ENCODE measurements at regions not wholly inside any gene's neighbourhood (a gene's known extent, or its start where the extent isn't known, plus 50 kb on each side); places are given as distances from the start of the nearest gene placed in this dataset.

DNA sequence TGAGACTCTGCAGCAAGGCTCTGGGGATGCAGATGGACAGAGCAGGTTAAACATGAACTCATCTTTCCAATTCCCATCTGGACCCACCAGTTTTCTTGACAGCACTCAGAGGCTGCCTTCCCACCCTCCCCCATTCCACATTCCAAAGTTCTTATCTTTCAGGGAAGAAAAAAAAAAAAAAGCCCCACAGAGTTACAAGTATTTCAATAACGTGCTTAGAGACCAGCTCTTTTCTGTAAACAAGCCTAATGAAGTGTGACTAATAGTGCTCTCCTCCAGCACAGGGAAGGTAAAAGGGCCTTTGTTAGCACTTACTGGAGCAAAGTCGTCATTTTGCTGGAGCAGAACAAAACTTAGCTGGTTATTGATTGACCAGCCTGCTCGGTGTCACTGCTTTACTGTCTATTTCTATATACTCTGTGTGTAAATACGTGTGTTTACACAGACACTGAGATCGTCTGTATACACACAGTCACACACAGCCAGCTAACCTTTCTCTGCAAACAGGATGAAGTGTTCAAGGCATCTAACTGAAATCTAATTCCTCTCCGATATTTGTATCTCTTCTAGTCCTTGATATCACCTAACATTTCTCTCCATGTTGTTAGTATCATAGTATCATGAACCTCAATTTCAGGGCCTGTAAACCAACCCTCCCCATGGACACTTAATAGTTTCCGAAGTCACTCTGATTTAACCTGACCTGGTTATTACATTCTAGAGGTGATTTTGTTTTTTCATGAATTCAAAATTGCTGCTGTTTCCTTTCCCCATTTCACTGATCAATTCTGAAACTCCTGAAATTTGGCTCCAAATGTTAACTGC is 84.9 kb downstream of the ZNF608 start (continued):
- TF ChIP-seq, protein P1, sequence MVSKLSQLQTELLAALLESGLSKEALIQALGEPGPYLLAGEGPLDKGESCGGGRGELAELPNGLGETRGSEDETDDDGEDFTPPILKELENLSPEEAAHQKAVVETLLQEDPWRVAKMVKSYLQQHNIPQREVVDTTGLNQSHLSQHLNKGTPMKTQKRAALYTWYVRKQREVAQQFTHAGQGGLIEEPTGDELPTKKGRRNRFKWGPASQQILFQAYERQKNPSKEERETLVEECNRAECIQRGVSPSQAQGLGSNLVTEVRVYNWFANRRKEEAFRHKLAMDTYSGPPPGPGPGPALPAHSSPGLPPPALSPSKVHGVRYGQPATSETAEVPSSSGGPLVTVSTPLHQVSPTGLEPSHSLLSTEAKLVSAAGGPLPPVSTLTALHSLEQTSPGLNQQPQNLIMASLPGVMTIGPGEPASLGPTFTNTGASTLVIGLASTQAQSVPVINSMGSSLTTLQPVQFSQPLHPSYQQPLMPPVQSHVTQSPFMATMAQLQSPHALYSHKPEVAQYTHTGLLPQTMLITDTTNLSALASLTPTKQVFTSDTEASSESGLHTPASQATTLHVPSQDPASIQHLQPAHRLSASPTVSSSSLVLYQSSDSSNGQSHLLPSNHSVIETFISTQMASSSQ (IDR thresholded peaks at IDR 0.05; ENCODE audit: low read depth), result peak; percentile 99
- TF ChIP-seq, protein P1 (CRISPR knock-in tag; IDR thresholded peaks at IDR 0.05; ENCODE audit: borderline replicate concordance), result peak; percentile 100
- TF ChIP-seq, protein P2, sequence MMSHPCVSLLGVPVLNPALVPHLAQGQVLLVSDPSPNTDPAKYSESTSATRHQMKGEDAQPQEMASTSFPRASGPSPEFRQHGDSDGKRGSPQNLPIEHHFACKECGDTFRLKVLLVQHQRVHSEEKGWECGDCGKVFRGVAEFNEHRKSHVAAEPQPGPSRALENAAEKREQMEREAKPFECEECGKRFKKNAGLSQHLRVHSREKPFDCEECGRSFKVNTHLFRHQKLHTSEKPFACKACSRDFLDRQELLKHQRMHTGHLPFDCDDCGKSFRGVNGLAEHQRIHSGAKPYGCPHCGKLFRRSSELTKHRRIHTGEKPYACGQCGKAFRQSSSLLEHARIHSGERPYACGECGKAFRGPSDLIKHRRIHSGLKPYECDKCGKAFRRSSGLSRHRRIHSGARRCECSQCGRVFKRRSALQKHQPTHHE (CRISPR knock-in tag; IDR thresholded peaks at IDR 0.05; ENCODE audit: borderline replicate concordance), result peak; percentile 53; the same call in 1 of the 2 replicates
- TF ChIP-seq RFX3 (CRISPR knock-in tag; IDR thresholded peaks at IDR 0.05), result peak; percentile 35; the same call in 1 of the 2 replicates
- TF ChIP-seq ZFP1 (CRISPR knock-in tag; IDR thresholded peaks at IDR 0.05), result 0 out of 2 replicates have a peak, but pooled peaks have one; percentile 20
- 0 out of 2 replicates have a peak, but pooled peaks have one; percentile 38 for TF ChIP-seq ESRRA (CRISPR knock-in tag; IDR thresholded peaks at IDR 0.05; ENCODE audit: low read depth)
- TF ChIP-seq BRCA1 (CRISPR knock-in tag; IDR thresholded peaks at IDR 0.05), result peak; percentile 64; the same call in 1 of the 2 replicates
- TF ChIP-seq KAT8 (CRISPR knock-in tag; IDR thresholded peaks at IDR 0.05), result peak; percentile 70
- peak in 1 of 2 experiments; percentile 58; a peak in 2 of 4 replicates for TF ChIP-seq KLF16 (CRISPR knock-in tag; IDR thresholded peaks at IDR 0.05)
- no peak for TF ChIP-seq MAZ (IDR thresholded peaks at IDR 0.05; ENCODE audit: borderline replicate concordance, low read depth, low read length)
- 0 out of 2 replicates have a peak, but pooled peaks have one; percentile 41 for TF ChIP-seq MAZ (CRISPR knock-in tag; IDR thresholded peaks at IDR 0.05; ENCODE audit: low read depth)
- no peak for TF ChIP-seq AKAP8 (CRISPR knock-in tag; IDR thresholded peaks at IDR 0.05)
- TF ChIP-seq RXRB (CRISPR knock-in tag; IDR thresholded peaks at IDR 0.05; ENCODE audit: borderline replicate concordance), result peak; percentile 94
- TF ChIP-seq DNMT3B (CRISPR knock-in tag; conservative IDR thresholded peaks at IDR 0.05), result peak; percentile 90
- peak; percentile 52; the same call in 1 of the 2 replicates for TF ChIP-seq PRMT3 (CRISPR knock-in tag; IDR thresholded peaks at IDR 0.05; ENCODE audit: borderline replicate concordance, low read depth)
- TF ChIP-seq FOXC1 (CRISPR knock-in tag; IDR thresholded peaks at IDR 0.05; ENCODE audit: borderline replicate concordance), result no peak
- peak; percentile 59; the same call in 1 of the 2 replicates for TF ChIP-seq ZSCAN9 (CRISPR knock-in tag; IDR thresholded peaks at IDR 0.05; ENCODE audit: borderline replicate concordance)
- TF ChIP-seq SUZ12 (IDR thresholded peaks at IDR 0.05; ENCODE audit: low read depth, low read length), result no peak
- TF ChIP-seq FOXA1 (IDR thresholded peaks at IDR 0.05), result peak; percentile 99
- peak; percentile 100 for TF ChIP-seq FOXA1 (CRISPR knock-in tag; IDR thresholded peaks at IDR 0.05)
- TF ChIP-seq NR2F2 (IDR thresholded peaks at IDR 0.05; ENCODE audit: borderline replicate concordance, low read depth), result peak; percentile 83
- TF ChIP-seq, protein P3, sequence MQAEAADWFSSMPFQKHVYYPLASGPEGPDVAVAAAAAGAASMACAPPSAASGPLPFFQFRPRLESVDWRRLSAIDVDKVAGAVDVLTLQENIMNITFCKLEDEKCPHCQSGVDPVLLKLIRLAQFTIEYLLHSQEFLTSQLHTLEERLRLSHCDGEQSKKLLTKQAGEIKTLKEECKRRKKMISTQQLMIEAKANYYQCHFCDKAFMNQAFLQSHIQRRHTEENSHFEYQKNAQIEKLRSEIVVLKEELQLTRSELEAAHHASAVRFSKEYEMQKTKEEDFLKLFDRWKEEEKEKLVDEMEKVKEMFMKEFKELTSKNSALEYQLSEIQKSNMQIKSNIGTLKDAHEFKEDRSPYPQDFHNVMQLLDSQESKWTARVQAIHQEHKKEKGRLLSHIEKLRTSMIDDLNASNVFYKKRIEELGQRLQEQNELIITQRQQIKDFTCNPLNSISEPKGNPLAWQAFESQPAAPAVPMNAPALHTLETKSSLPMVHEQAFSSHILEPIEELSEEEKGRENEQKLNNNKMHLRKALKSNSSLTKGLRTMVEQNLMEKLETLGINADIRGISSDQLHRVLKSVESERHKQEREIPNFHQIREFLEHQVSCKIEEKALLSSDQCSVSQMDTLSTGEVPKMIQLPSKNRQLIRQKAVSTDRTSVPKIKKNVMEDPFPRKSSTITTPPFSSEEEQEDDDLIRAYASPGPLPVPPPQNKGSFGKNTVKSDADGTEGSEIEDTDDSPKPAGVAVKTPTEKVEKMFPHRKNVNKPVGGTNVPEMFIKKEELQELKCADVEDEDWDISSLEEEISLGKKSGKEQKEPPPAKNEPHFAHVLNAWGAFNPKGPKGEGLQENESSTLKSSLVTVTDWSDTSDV (CRISPR knock-in tag; IDR thresholded peaks at IDR 0.05), result no peak
- TF ChIP-seq, protein P4, sequence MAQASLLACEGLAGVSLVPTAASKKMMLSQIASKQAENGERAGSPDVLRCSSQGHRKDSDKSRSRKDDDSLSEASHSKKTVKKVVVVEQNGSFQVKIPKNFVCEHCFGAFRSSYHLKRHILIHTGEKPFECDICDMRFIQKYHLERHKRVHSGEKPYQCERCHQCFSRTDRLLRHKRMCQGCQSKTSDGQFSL (CRISPR knock-in tag; IDR thresholded peaks at IDR 0.05), result no peak
